Astrocyte (in vitro differentiated cells and primary cell): ENCODE measurements at regions not wholly inside any gene's neighbourhood (a gene's known extent, or its start where the extent isn't known, plus 50 kb on each side); places are given as distances from the start of the nearest gene placed in this dataset.

ENCODE experiments used
- EZH2 ChIP-seq: IDR thresholded peaks from 2 replicates; pipeline ENCODE4 v1.6.1; 2012; ENCODE audit warnings: mild to moderate bottlenecking, low read length, inconsistent platforms; ENCODE audit not compliant: insufficient read depth
- TF ChIP-seq, protein P1 (sequence below): IDR thresholded peaks from 2 replicates; pipeline ENCODE4 v1.5.1; 2011; ENCODE audit warnings: low read depth, mild to moderate bottlenecking, inconsistent platforms, low read length, moderate library complexity; ENCODE audit not compliant: insufficient read depth

DNA sequence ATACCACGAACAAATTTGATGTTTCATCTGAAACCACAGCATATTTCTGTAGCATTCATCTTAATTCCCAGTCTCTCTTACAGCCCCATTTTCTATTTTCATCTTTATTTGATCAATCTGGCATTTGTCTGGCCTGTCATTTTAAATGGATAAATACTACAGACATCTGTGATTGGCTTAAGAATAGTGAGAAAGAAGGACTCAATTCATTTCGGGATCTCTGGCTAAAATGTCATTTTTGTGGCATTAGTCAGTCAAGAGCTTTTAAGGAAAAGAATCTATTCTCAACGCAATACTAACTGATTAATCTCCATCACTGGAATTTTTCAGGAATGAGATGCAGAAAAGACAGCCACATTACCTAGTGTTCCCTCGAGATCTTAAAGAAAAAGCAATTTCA, 585.9 kb downstream of the IRS1 start:
- TF ChIP-seq, protein P1, sequence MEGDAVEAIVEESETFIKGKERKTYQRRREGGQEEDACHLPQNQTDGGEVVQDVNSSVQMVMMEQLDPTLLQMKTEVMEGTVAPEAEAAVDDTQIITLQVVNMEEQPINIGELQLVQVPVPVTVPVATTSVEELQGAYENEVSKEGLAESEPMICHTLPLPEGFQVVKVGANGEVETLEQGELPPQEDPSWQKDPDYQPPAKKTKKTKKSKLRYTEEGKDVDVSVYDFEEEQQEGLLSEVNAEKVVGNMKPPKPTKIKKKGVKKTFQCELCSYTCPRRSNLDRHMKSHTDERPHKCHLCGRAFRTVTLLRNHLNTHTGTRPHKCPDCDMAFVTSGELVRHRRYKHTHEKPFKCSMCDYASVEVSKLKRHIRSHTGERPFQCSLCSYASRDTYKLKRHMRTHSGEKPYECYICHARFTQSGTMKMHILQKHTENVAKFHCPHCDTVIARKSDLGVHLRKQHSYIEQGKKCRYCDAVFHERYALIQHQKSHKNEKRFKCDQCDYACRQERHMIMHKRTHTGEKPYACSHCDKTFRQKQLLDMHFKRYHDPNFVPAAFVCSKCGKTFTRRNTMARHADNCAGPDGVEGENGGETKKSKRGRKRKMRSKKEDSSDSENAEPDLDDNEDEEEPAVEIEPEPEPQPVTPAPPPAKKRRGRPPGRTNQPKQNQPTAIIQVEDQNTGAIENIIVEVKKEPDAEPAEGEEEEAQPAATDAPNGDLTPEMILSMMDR = no peak
- no peak for TF ChIP-seq EZH2
